NCI-H1105 (cell line): ENCODE measurements at regions not wholly inside any gene's neighbourhood (a gene's known extent, or its start where the extent isn't known, plus 50 kb on each side); places are given as distances from the start of the nearest gene placed in this dataset.
"Not testable (repeated sequence)": the region's sequence is repeated elsewhere in the genome, so short reads cannot be mapped to it uniquely, and the experiment has no call there.

ENCODE experiments used
- DNase-seq: peaks from one replicate; lab custom pipeline; 2025; lab: John Stamatoyannopoulos, UW

GRCh38 chr5:89630064-89630463, 747.1 kb upstream of the MEF2C start:
- not testable (repeated sequence) for DNase-seq

GRCh38 chr5:89628876-89629635, 746.1 kb upstream of the MEF2C start:
- no peak for DNase-seq

- DNase-seq, result no peak
Observed at GRCh38 chr5:89615839-89616518, 733.0 kb upstream of the MEF2C start.

GRCh38 chr5:89613222-89613956, 730.4 kb upstream of the MEF2C start:
- DNase-seq, result no peak

GRCh38 chr5:89606939-89607534, 724.1 kb upstream of the MEF2C start:
- no peak for DNase-seq

GRCh38 chr5:89604342-89604741, 721.4 kb upstream of the MEF2C start:
- no peak for DNase-seq

GRCh38 chr5:89601880-89602279, 718.9 kb upstream of the MEF2C start:
- no peak for DNase-seq

- DNase-seq, result no peak
Observed at GRCh38 chr5:89597878-89598277, 714.9 kb upstream of the MEF2C start.

- no peak for DNase-seq
Observed at GRCh38 chr5:89596821-89597220, 713.8 kb upstream of the MEF2C start.

- DNase-seq, result no peak
Observed at GRCh38 chr5:89595056-89595455, 712.1 kb upstream of the MEF2C start.

GRCh38 chr5:89584339-89584956, 701.5 kb upstream of the MEF2C start:
- no peak for DNase-seq

- DNase-seq, result no peak
Observed at GRCh38 chr5:89583534-89583933, 700.5 kb upstream of the MEF2C start.

- no peak for DNase-seq
Observed at GRCh38 chr5:89582768-89583339, 699.9 kb upstream of the MEF2C start.

GRCh38 chr5:89580976-89581375, 698.0 kb upstream of the MEF2C start:
- DNase-seq, result no peak

- no peak for DNase-seq
Observed at GRCh38 chr5:89575319-89575718, 692.3 kb upstream of the MEF2C start.

- DNase-seq, result no peak
Observed at GRCh38 chr5:89573345-89573744, 690.4 kb upstream of the MEF2C start.

- DNase-seq, result no peak
Observed at GRCh38 chr5:89572696-89573095, 689.7 kb upstream of the MEF2C start.

GRCh38 chr5:89570557-89570956, 687.6 kb upstream of the MEF2C start:
- DNase-seq, result no peak

- DNase-seq, result no peak
Observed at GRCh38 chr5:89566340-89566739, 683.4 kb upstream of the MEF2C start.

GRCh38 chr5:89560696-89561095, 677.7 kb upstream of the MEF2C start:
- DNase-seq, result no peak

- DNase-seq, result no peak
Observed at GRCh38 chr5:89556215-89556913, 673.4 kb upstream of the MEF2C start.
